HG03095 (cell line): ENCODE measurements at regions not wholly inside any gene's neighbourhood (a gene's known extent, or its start where the extent isn't known, plus 50 kb on each side); places are given as distances from the start of the nearest gene placed in this dataset.

Experiments used
- ATAC-seq: cut with Tn5 transposase; IDR thresholded peaks from one replicate; pipeline ENCODE4 v1.9.1; 2021; ENCODE audit warnings: moderate library complexity; ENCODE audit not compliant: unreplicated experiment

DNA sequence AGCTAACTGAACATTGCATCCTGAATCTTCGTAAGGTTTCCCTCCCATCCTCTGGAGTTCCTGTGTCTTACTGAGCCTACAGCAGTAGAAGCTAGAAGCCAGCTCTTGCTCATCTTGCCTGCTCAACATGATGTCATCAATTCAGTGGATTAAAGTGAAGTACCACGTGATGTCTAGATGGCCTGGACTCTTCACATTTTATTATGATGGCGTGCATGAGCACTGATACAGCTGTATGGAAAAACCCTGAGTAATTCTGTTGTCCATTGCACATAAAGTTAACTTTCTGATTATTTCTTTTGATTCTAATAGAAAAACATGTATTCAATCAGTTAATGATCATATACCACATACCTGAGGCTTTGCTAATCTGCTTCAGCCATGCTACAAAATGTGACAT is 2387.7 kb upstream of the TENM3 start:
- ATAC-seq = no peak

DNA sequence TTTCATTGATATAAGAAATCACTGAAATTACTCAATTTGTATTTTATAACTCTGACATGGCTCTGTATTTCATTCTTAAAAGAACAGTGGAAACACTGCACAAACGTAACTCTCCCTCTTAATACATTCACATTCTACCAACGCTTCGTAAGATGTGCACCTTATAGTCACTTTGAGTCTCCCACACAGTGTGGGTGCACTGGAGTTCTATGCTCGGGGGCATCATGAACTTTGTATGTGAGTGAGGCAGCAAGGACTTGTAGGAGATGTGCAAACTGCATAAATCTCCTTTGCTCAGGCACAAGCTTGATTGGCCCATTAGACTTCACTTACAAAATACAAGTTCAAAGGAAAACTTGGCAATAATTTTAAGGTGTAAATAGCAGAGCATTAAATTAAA is 2385.0 kb upstream of the TENM3 start:
- no peak for ATAC-seq

- ATAC-seq = peak; percentile 99
These were observed 2375.8 kb upstream of the TENM3 start for GRCh38 chr4:179867300-179867878.

DNA sequence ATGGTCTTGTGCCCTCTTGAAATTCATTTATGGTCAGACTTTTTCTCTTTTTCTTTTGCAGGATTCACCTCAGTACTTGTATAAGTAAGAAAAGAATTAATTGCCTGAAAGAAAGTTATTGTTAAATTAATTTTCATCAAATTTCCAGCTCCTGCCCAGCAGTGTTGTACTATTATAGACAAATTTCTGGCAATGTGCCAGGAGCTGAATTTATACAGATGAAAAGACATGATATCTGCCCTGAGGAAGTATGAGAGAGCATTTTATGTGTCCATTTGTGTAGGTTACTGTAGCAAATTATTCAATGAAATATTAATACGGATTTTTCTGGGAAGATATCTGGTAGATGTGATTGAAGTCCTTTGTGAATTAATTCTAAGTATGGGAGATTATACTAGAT is 2371.5 kb upstream of the TENM3 start:
- no peak for ATAC-seq

DNA sequence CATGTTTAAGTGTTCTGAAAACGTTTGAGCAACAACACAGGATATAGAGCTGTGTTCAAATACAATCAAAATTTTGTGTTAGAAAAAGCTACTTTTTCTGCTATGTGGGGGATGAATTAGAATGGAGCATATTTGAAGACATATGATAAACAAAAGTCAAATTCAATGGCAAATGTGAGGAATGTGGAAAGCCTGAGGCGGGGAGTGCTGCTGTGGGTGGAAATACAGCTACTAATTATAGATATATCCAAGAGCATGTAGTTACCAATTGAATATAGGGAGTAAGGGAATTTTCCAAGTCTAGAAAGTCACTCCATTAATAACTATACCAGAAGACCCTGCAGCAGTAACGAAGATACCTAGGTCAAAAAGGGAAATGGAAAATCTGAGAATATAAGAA is 2370.4 kb upstream of the TENM3 start:
- ATAC-seq = no peak

DNA sequence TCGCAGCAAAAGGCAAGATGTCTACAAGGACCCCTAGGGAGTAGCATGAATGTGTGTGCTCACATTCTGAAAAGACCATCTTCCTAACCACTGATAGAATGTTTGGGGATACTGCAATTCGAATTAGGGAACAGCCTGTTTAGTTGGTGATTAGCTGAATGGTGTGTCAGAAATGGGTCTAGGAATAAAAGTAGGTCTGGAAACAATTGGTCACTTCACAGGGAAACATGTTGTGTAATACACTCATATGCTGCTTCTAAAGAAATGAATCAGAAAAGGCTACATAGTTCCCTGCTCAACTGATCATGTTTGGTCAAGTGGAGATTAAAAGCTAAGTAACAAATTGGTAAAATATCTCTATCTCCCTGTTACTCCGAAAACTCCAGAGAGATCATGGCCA is 2362.4 kb upstream of the TENM3 start:
- no peak for ATAC-seq

DNA sequence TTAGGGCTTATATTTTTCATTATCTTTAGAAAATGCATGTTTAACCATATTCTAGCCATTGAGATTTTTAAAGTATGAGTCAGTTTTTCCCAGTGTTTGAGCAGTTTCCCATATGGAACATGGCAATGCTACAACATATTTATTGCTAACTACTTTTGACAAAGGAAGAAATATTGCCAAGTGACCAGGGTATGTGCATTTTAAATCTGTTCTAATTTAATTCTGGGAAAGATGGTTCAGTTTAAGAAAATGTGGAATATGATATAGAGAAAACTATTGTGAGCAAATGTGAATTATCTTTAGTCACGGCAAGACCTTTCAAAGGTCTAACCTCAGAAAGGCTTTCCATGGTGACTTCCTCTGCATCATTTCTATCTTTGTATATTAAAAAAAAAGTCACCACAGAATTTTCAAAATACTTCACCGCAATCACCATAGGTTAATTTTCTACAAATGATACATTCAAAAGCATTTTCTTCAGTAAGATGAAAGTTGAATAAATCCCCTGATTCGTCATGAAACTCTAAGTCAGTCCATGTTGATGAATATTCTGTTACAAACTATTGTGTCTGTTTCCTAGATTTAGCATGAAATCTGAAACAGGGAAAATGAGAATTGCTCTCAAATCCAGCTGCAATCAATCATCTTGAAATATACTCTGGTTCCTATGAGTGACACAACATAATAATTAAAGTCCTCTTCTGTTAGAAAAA is 2349.0 kb upstream of the TENM3 start:
- no peak for ATAC-seq

DNA sequence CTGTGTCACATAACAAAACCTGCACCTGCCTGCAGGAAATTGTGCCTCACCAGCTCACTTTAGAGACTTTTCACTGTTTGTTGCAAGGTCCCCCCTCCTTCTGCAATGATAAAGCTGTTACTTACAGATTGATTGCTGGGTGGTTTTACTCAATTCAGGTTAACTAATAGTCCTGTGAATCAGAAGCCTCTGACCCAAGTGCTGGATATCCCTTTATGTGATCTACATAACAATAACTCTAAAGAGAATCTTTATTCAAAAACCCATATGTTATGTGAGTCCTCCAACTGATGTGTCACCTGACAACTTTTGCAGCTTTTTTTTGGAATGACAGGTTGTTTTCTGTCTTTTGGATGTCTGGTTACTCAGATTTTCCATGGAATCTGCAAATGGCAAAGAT is 2323.6 kb upstream of the TENM3 start:
- ATAC-seq = no peak

- no peak for ATAC-seq
These were observed 2315.7 kb upstream of the TENM3 start for GRCh38 chr4:179927473-179927872.

DNA sequence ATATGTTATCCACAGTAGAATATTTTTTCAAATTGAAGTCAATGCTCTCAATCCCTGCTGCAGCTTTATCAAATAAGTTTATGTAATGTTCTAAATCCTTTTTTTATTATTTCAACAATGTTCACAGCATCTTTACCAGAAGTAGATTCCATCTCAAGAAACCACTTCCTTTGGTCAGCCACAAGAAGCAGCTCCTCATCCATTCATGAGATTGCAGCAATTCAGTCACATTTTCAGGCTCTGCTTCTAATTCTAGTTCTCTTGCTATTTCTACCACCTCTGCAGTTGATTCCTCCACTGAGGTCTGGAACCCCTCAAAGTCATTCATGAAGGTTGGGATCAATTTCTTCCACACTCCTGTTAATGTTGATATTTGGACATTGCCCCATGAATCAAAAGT is 2301.3 kb upstream of the TENM3 start:
- ATAC-seq = no peak

DNA sequence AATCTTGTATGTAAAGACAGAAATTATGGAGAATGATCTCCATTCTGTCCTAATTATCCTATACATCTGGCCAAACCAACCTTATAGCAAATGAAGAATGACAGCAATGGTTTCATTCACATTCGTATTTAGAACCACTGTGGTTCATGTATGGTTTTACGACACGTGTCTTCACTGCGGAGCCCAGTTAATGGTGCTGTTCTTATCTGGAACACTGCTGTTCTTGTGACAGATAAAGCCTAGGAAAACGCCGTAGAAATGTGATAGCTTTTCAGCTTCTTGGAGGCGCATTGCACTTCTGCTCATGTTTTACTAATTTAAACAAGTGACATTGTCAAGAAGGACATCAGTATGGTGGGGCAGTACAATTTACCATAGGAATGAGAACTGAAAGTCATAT is 2266.4 kb upstream of the TENM3 start:
- ATAC-seq = no peak

GRCh38 chr4:179977378-179977777 is 2265.8 kb upstream of the TENM3 start:
- no peak for ATAC-seq

DNA sequence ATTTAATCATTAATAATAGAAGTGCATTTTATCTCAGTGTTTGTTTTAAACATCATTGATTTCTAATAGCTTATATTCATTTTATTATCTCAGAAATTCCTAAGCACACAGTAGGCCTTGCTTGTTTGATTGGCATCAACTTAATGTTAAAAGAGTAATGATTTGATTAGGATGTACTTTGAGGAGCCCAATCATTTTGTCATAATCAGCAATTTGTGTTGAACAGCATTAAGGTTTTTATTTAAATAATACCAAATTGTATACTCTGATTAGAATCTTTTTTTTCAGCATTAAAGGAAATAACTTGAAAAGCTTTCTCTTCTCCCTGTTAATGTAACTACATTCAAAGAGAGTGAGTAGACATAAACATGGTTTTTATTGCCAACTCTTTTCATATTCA is 2262.0 kb upstream of the TENM3 start:
- ATAC-seq = no peak

DNA sequence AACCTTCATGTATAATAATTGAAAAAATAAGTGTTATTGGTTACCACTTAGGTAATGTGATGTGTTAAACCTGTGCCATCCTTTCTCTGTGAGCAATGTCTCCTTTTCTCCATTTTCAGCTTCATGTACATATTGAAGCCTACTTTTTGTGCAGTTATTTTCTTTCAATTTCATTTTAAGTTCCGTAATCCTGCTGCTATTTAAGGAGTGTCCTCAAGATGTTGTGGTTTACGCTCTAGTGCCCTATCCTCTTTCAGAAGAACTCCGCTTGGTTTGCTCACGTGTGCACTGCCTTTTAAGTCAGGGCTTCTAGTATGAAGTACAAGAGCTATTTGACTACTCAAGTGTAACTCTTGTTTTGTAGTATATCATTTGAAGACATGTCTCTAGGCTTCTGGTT is 2253.2 kb upstream of the TENM3 start:
- peak; percentile 99 for ATAC-seq

GRCh38 chr4:180009316-180009715 is 2233.9 kb upstream of the TENM3 start:
- ATAC-seq = no peak

DNA sequence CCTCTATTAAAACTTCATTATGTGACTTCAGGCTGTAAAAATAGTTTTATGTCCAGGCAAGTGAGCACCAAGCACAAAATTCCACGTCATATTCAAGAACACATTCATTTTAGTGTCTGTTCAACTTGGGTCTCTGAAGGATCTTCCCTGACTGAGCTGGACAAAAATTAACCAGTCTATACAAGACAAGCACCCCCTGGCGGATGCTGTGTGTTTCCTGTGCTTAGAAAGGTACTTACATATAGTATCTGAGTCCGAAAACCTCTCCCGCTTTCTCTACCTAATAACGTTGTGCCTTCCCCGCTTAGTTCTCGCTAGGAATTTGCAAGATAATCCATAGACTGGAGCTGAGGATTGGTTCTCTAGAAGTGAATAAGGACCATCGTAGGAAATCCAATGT is 2214.5 kb upstream of the TENM3 start:
- no peak for ATAC-seq

- no peak for ATAC-seq
These were observed 2211.9 kb upstream of the TENM3 start for GRCh38 chr4:180031330-180031729.

DNA sequence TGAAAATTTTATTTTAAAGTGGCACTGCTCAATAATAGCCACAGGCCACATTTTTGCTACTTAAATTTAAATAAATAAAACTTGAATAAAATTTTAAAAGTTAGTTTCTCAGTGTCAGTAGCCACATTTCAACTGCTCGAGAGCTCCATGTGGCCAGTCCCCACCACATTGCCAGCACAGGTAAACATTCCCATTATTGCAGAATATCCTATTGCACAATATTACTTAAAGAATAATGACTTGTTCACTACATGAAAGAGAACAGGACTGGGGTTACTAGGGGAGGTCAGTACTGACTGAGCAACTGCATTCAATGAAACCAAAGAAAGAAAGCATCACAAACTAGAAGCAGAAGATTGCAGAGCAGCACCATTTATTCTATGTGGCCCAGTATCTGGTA is 2201.6 kb upstream of the TENM3 start:
- ATAC-seq = no peak

DNA sequence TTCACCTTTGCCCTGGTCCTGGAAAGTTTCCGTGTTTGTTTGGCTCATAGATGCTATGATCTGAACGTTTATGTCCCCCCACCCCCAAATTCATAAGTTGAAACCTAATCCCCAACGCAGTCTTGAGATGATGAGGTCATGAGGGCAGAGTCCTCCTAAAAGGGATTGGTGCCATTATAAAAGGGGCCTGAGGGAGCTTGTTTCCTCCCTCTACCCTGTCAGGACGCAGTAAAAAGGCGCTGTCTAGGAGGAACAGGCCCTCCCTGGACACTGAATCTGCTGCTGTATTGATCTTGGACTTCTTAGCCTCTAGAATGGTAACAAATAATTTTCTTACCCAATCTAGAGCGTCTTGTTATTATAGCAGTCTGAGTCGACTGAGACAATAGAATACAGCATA is 2190.6 kb upstream of the TENM3 start:
- no peak for ATAC-seq

DNA sequence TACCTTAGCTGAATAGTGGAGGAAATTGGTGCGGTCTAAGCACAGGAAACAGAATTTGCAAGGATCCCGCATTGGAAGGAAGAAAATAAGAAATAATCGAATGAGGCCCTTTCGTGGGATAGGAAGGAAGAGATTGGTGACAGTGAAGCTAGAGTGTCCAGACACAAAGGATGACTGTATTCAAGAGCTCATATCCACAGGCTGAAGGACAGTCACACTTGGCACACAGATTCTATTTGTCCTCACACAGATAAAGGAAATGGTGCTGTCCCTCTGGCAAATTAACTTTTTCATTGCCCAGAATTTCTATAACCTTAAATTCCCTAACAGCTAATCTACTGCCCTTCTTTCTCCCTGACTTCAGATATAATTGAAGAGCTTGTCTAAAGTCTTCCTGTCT is 2188.9 kb upstream of the TENM3 start:
- no peak for ATAC-seq

GRCh38 chr4:180057299-180057721 is 2185.9 kb upstream of the TENM3 start:
- ATAC-seq = no peak

DNA sequence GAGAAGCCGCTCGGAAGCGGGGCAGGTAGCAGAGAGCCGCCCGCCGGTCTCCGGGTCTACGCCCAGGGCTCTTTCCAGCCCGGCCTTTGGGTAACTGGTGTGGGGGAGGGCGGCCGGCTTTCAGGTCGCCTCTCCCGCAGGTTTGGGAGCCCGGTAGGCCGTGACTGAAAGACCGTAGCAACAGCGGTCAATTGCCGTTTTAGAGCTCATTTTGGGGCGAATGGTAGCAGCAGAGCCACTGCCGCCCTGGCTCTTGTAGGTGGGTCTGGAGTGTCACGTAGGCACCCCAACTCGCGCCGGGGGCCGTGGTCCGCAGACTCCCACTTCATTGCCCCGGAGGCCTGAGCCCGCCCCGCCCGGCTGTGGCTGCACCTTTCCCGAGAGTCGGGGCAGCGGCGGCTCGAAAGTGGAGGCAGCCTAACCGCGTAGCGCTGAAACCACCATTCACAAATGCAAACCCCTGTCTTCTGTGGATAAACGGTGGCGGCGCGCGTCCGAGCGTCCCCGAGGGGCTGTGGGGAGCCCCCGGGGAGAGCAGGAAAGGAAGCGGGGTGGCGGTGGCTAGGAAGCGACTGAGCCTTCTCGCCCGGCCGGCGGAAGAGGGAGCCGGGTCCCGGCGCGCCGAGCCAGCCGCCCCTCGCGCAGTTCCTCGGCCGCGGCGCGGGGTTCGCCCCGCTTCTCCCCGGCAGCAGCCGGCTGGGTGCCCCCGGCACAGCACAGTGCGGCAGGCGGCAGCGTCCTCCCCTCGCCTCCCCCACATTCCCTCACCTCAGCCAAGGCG is 2185.1 kb upstream of the TENM3 start:
- no peak for ATAC-seq
